ENCODE measurements at regions not wholly inside any gene's neighbourhood (a gene's known extent, or its start where the extent isn't known, plus 50 kb on each side); places are given as distances from the start of the nearest gene placed in this dataset.

GRCh38 chr16:54589326-54589725 is 302.7 kb upstream of the IRX3 start:
- no peak overlapping the region for H3K4me3 ChIP-seq (ENCODE audit: low read depth in 2 of 2, low read length in 2 of 2)
- no peak overlapping the region for H3K27ac ChIP-seq (ENCODE audit: low read length)
- DNase-seq (ENCODE audit: low read depth, low spot score) = no peak
- H3K4me1 ChIP-seq (ENCODE audit: control insufficient read depth, insufficient read depth, low read length) = no peaks in the 10 kb centered on the region
- 0 out of 2 replicates have a peak, but pooled peaks cover 2% of the 10 kb centered on the region for H3K27me3 ChIP-seq (ENCODE audit: control insufficient read depth, insufficient read depth, low read length)
- in situ Hi-C loops (cut with HindIII; ENCODE audit: low pct_unique_long_range_greater_than_20kb, low sequenced_read_pairs) (no loop called here), intact Hi-C loops (cut with micrococcal nuclease; ENCODE audit: unreplicated experiment) (no loop called here)
- POLR2A ChIA-PET = no interaction called here
- H3K9me3 ChIP-seq (ENCODE audit: control insufficient read depth, insufficient read depth, low read depth, low read length) = no peaks in the 10 kb centered on the region
- TF ChIP-seq, protein P1, sequence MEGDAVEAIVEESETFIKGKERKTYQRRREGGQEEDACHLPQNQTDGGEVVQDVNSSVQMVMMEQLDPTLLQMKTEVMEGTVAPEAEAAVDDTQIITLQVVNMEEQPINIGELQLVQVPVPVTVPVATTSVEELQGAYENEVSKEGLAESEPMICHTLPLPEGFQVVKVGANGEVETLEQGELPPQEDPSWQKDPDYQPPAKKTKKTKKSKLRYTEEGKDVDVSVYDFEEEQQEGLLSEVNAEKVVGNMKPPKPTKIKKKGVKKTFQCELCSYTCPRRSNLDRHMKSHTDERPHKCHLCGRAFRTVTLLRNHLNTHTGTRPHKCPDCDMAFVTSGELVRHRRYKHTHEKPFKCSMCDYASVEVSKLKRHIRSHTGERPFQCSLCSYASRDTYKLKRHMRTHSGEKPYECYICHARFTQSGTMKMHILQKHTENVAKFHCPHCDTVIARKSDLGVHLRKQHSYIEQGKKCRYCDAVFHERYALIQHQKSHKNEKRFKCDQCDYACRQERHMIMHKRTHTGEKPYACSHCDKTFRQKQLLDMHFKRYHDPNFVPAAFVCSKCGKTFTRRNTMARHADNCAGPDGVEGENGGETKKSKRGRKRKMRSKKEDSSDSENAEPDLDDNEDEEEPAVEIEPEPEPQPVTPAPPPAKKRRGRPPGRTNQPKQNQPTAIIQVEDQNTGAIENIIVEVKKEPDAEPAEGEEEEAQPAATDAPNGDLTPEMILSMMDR (IDR thresholded peaks at IDR 0.05) = no peak
- TF ChIP-seq SIN3A (IDR thresholded peaks at IDR 0.05; ENCODE audit: borderline replicate concordance, insufficient read depth, low read depth, low read length) (no peak), TCF7L2 (IDR thresholded peaks at IDR 0.05; ENCODE audit: low read depth, low read length) (no peak), REST (IDR thresholded peaks at IDR 0.05; ENCODE audit: insufficient read depth in 1 of 2, low read depth in 2 of 2, low read length in 1 of 2) (no peak), POLR2AphosphoS5 (IDR thresholded peaks at IDR 0.05; ENCODE audit: low read depth, low read length) (no peak)
- ATAC-seq = no peak
- H3K36me3 ChIP-seq (ENCODE audit: control insufficient read depth, insufficient read depth, low read length) = no peaks in the 10 kb centered on the region
- CTCF ChIA-PET = no interaction called here
- no TSS peak for BruUV-seq (replicated peaks)

DNA sequence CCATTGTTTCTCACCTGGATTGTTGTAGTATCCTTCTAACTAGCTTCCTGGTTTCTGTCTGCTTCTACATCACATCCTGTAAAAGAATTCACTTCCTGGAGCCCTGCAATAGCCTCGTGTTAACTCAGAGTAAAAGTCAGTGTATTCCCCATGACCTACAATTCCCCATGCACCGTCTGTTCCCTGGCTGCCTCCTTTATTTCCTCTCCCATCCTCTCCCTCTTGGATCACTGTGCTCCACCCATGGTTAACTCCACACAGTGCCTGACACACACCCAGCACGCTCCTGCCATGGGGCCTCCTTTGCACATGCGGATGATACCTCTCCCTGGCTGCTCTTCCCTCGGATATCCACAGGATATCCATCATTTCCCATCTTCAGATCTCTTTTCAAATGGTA is 301.4 kb upstream of the IRX3 start:
- no peaks in the 10 kb centered on the region for H3K36me3 ChIP-seq (ENCODE audit: control insufficient read depth, insufficient read depth, low read length)
- no peak overlapping the region for H3K4me3 ChIP-seq (ENCODE audit: low read depth in 2 of 2, low read length in 2 of 2)
- no peak overlapping the region for H3K27ac ChIP-seq (ENCODE audit: low read length)
- no peaks in the 10 kb centered on the region for H3K4me1 ChIP-seq (ENCODE audit: control insufficient read depth, insufficient read depth, low read length)
- TF ChIP-seq REST (IDR thresholded peaks at IDR 0.05; ENCODE audit: insufficient read depth in 1 of 2, low read depth in 2 of 2, low read length in 1 of 2) = no peak
- TF ChIP-seq, protein P1 (IDR thresholded peaks at IDR 0.05) = no peak
- TF ChIP-seq TCF7L2 (IDR thresholded peaks at IDR 0.05; ENCODE audit: low read depth, low read length) = no peak
- TF ChIP-seq SIN3A (IDR thresholded peaks at IDR 0.05; ENCODE audit: borderline replicate concordance, insufficient read depth, low read depth, low read length) = no peak
- TF ChIP-seq POLR2AphosphoS5 (IDR thresholded peaks at IDR 0.05; ENCODE audit: low read depth, low read length) = no peak
- no TSS peak for BruUV-seq (replicated peaks)
- ATAC-seq (no peak), DNase-seq (ENCODE audit: low read depth, low spot score) (no peak)
- intact Hi-C loops (cut with micrococcal nuclease; ENCODE audit: unreplicated experiment) (no loop called here), in situ Hi-C loops (cut with HindIII; ENCODE audit: low pct_unique_long_range_greater_than_20kb, low sequenced_read_pairs) (no loop called here)
- ChIA-PET POLR2A (no interaction called here), CTCF (no interaction called here)
- H3K9me3 ChIP-seq (ENCODE audit: control insufficient read depth, insufficient read depth, low read depth, low read length) = no peaks in the 10 kb centered on the region
- H3K27me3 ChIP-seq (ENCODE audit: control insufficient read depth, insufficient read depth, low read length) = 0 out of 2 replicates have a peak, but pooled peaks cover 2% of the 10 kb centered on the region
